ENCODE measurements at regions not wholly inside any gene's neighbourhood (a gene's known extent, or its start where the extent isn't known, plus 50 kb on each side); places are given as distances from the start of the nearest gene placed in this dataset.

GRCh38 chr6:106730264-106730663 lies 100.9 kb downstream of the QRSL1 start:
- Histone ChIP-seq H3F3A (ENCODE audit: low read depth) (no peaks in the 10 kb centered on the region), H3K4me1 (no peaks in the 10 kb centered on the region), H3K4me2 (no peak overlapping the region), H4K20me1 (ENCODE audit: low read depth) (no peaks in the 10 kb centered on the region), H3K27me3 (no peaks in the 10 kb centered on the region), H3K27ac (no peak overlapping the region), H3K79me2 (ENCODE audit: low read depth) (no peaks in the 10 kb centered on the region), H3K4me3 (no peak overlapping the region), H3K36me3 (no peaks in the 10 kb centered on the region), H3K9ac (no peak overlapping the region), H2AFZ (replicated peaks) (no peak overlapping the region), H3K9me3 (ENCODE audit: low read depth) (no peaks in the 10 kb centered on the region)
- peaks cover 3% of the 10 kb centered on the region for H3K9me3 Mint-ChIP-seq
- no peak overlapping the region for H3K27ac Mint-ChIP-seq
- DNase-seq (ENCODE audit: low spot score), result no peak
- H3K4me1 Mint-ChIP-seq, result no peaks in the 10 kb centered on the region
- H3K4me3 Mint-ChIP-seq, result no peak overlapping the region
- no peaks in the 10 kb centered on the region for H3K36me3 Mint-ChIP-seq
- peaks cover 5% of the 10 kb centered on the region for H3K27me3 Mint-ChIP-seq (ENCODE audit: insufficient read depth, low read depth)
- TF ChIP-seq CTCF (IDR thresholded peaks at IDR 0.05) (no peak), EZH2phosphoT487 (IDR thresholded peaks at IDR 0.05) (no peak), EZH2 (IDR thresholded peaks at IDR 0.05) (no peak)

DNA sequence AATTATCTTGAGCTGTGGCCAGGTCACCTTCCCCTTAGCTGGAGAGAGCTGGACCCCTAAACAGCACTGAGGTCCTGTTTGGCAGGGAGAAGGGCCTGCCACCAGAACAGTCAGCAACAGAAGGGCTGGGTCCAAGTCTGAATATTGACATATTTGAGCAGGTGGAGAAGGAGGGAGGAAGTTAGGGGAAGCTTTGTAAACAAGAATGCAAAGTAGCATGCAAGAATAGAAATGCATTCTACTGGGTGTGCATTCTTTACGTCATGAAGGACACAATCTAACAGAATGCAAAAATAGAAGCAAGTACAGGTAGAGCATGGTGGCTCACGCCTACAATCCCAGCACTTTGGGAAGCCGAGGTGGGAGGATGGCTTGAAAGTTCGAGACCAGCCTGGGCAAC lies 100.5 kb downstream of the QRSL1 start:
- H3K27ac ChIP-seq, result no peak overlapping the region
- no peaks in the 10 kb centered on the region for H3F3A ChIP-seq (ENCODE audit: low read depth)
- no peak overlapping the region for H2AFZ ChIP-seq (replicated peaks)
- H3K9me3 ChIP-seq (ENCODE audit: low read depth), result no peaks in the 10 kb centered on the region
- no peaks in the 10 kb centered on the region for H3K79me2 ChIP-seq (ENCODE audit: low read depth)
- TF ChIP-seq EZH2 (IDR thresholded peaks at IDR 0.05) (no peak), EZH2phosphoT487 (IDR thresholded peaks at IDR 0.05) (no peak), CTCF (IDR thresholded peaks at IDR 0.05) (no peak)
- DNase-seq (ENCODE audit: low spot score), result no peak
- no peak overlapping the region for H3K4me3 ChIP-seq
- H3K9ac ChIP-seq, result no peak overlapping the region
- peaks cover 3% of the 10 kb centered on the region for H3K9me3 Mint-ChIP-seq
- H3K36me3 Mint-ChIP-seq, result no peaks in the 10 kb centered on the region
- no peaks in the 10 kb centered on the region for H4K20me1 ChIP-seq (ENCODE audit: low read depth)
- no peak overlapping the region for H3K4me3 Mint-ChIP-seq
- no peaks in the 10 kb centered on the region for H3K4me1 ChIP-seq
- H3K27me3 Mint-ChIP-seq (ENCODE audit: insufficient read depth, low read depth), result peaks cover 5% of the 10 kb centered on the region
- H3K27ac Mint-ChIP-seq, result no peak overlapping the region
- H3K4me2 ChIP-seq, result no peak overlapping the region
- no peaks in the 10 kb centered on the region for H3K27me3 ChIP-seq
- H3K36me3 ChIP-seq, result no peaks in the 10 kb centered on the region
- H3K4me1 Mint-ChIP-seq, result no peaks in the 10 kb centered on the region

DNA sequence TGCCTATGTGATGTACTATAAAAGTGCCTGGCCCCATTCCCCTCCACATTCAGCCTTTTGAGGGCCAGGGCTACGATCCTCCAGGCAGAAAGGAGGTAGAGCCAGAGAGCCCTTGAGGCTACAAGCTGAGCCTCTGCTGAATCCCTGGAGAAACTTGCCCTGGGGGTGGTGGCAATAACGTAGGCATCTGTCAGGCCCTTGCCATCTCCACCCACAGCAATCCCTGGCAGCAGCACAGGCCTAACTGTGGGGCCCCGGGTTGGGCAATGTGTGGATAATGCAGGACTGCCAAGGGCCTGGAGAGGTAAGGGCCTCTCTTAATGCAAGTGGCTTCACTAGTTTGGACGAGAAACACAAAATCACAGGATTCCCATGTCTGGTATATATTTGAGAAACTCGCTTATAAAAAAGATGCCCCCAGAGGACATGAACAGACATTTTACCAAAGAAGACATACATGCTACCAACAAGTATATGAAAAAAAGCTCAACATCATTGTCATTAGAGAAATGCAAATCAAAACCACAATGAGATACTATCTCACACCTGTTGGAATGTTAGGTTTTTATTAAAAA lies 99.0 kb downstream of the QRSL1 start:
- no peaks in the 10 kb centered on the region for H3K9me3 ChIP-seq (ENCODE audit: low read depth)
- no peaks in the 10 kb centered on the region for H3K79me2 ChIP-seq (ENCODE audit: low read depth)
- no peaks in the 10 kb centered on the region for H4K20me1 ChIP-seq (ENCODE audit: low read depth)
- H3K36me3 ChIP-seq, result no peaks in the 10 kb centered on the region
- H3K4me3 ChIP-seq, result no peak overlapping the region
- no peaks in the 10 kb centered on the region for H3K4me1 Mint-ChIP-seq
- H3K36me3 Mint-ChIP-seq, result no peaks in the 10 kb centered on the region
- no peaks in the 10 kb centered on the region for H3K27me3 ChIP-seq
- H3K27me3 Mint-ChIP-seq (ENCODE audit: insufficient read depth, low read depth), result peaks cover 8% of the 10 kb centered on the region
- H3K4me1 ChIP-seq, result no peaks in the 10 kb centered on the region
- H3K4me3 Mint-ChIP-seq, result no peak overlapping the region
- no peak overlapping the region for H3K27ac ChIP-seq
- H3K4me2 ChIP-seq, result no peak overlapping the region
- H3K9me3 Mint-ChIP-seq, result peaks cover 3% of the 10 kb centered on the region
- TF ChIP-seq CTCF (IDR thresholded peaks at IDR 0.05) (no peak), EZH2phosphoT487 (IDR thresholded peaks at IDR 0.05) (no peak), EZH2 (IDR thresholded peaks at IDR 0.05) (no peak)
- H3F3A ChIP-seq (ENCODE audit: low read depth), result no peaks in the 10 kb centered on the region
- H2AFZ ChIP-seq (replicated peaks), result no peak overlapping the region
- H3K9ac ChIP-seq, result no peak overlapping the region
- DNase-seq (ENCODE audit: low spot score), result no peak
- no peak overlapping the region for H3K27ac Mint-ChIP-seq

Measured in neural progenitor cell (in vitro differentiated cells).